ENCODE measurements at regions not wholly inside any gene's neighbourhood (a gene's known extent, or its start where the extent isn't known, plus 50 kb on each side); places are given as distances from the start of the nearest gene placed in this dataset.
"Not testable (repeated sequence)": the region's sequence is repeated elsewhere in the genome, so short reads cannot be mapped to it uniquely, and the experiment has no call there.

- DNase-seq (ENCODE audit: low read depth): no peak
- H3K4me3 ChIP-seq (ENCODE audit: low read depth, low read length): no peak overlapping the region
These were observed 708.5 kb upstream of the RAG2 start for GRCh38 chr11:37306563-37306962.

DNA sequence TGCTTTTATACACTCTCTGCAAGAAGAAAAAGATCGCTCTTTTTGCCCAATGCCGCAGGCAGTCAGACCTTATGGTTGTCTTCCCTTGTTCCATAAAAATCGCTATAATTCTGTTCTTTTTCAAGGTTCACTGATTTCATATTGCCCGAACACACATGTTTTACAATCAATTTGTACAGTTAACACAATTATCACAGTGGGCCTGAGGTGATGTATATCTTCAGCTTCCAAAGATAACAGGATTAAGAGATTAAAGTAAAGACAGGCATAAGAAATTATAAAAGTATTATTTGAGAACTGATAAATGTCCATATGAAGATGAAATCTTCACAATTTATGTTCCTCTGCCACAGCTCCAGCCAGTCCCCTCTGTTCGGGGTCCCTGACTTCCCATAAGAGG lies 703.4 kb upstream of the RAG2 start:
- DNase-seq (ENCODE audit: low read depth): not testable (repeated sequence)

GRCh38 chr11:37298173-37298572 lies 700.1 kb upstream of the RAG2 start:
- H3K4me3 ChIP-seq (ENCODE audit: low read depth, low read length): no peak overlapping the region
- DNase-seq (ENCODE audit: low read depth): no peak

More for the DNA sequence above, 703.4 kb upstream of the RAG2 start:
- not testable (repeated sequence) for H3K4me3 ChIP-seq (ENCODE audit: low read depth, low read length)

- no peak for DNase-seq (ENCODE audit: low read depth)
- H3K4me3 ChIP-seq (ENCODE audit: low read depth, low read length): no peak overlapping the region
These were observed 688.9 kb upstream of the RAG2 start for GRCh38 chr11:37286890-37287289.

- no peak overlapping the region for H3K4me3 ChIP-seq (ENCODE audit: low read depth, low read length)
- DNase-seq (ENCODE audit: low read depth): no peak
These were observed 684.3 kb upstream of the RAG2 start for GRCh38 chr11:37282367-37282766.

DNA sequence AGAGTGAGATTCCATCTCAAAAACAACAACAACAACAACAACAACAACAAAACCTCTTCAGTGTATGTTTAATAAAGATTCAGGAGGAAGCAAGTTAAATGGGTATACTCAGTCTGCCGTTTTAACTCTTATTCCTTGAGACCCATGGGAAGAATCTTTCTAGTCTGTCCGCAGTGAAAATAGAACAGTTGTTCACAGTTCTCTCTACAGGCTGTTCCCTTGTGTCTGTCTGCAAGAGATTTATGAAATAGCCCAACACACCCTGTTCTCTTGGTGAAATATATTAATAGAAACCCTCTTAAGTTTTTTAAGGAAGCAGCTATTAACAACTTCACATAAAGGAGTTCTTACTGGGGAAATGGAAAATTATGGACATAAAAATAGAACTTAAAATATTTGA lies 682.2 kb upstream of the RAG2 start:
- DNase-seq (ENCODE audit: low read depth): no peak
- no peak overlapping the region for H3K4me3 ChIP-seq (ENCODE audit: low read depth, low read length)

- no peak for DNase-seq (ENCODE audit: low read depth)
- H3K4me3 ChIP-seq (ENCODE audit: low read depth, low read length): no peak overlapping the region
These were observed 679.9 kb upstream of the RAG2 start for GRCh38 chr11:37277896-37278465.

- H3K4me3 ChIP-seq (ENCODE audit: low read depth, low read length): no peak overlapping the region
- DNase-seq (ENCODE audit: low read depth): no peak
These were observed 666.7 kb upstream of the RAG2 start for GRCh38 chr11:37264783-37265182.

DNA sequence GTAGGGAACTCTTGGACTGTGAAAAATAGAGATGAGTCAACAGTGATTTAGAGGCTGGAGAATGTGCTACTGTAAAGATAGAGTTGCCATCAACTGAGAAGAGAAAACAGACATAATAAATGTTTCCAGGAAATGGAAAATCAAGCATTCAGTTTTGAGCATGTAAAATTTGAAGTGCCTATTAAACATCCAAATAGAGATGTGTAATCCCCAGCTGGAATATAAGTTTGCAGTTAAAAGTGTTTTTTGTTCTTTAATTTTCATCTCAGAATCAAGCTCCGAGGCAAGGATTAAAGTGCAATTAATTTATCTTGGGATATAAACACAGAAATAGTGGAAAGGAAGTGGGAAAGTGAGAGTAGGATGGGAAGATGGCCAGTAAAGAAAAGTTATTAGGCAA lies 666.0 kb upstream of the RAG2 start:
- no peak for DNase-seq (ENCODE audit: low read depth)
- H3K4me3 ChIP-seq (ENCODE audit: low read depth, low read length): no peak overlapping the region

DNA sequence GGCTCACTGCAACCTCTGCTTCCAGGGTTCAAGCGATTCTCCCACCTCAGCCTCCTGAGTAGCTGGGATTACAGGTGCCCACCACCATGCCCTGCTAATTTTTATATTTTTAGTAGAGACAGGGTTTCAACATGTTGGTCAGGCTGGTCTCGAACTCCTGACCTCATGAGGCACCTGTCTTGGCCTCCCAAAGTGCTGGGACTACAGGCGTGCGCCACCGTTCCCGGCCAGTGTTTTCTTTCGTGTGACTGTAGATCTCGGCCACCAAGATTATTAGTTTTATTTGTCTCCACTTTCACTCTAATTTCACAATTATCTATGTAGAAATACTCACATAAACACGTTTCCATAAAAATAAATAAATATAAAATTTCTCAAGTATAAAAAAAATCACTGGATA lies 665.4 kb upstream of the RAG2 start:
- not testable (repeated sequence) for DNase-seq (ENCODE audit: low read depth); H3K4me3 ChIP-seq (ENCODE audit: low read depth, low read length)

GRCh38 chr11:37259734-37260133 lies 661.7 kb upstream of the RAG2 start:
- no peak overlapping the region for H3K4me3 ChIP-seq (ENCODE audit: low read depth, low read length)
- DNase-seq (ENCODE audit: low read depth): no peak

GRCh38 chr11:37248145-37248544 lies 650.1 kb upstream of the RAG2 start:
- no peak for DNase-seq (ENCODE audit: low read depth)
- H3K4me3 ChIP-seq (ENCODE audit: low read depth, low read length): no peak overlapping the region

DNA sequence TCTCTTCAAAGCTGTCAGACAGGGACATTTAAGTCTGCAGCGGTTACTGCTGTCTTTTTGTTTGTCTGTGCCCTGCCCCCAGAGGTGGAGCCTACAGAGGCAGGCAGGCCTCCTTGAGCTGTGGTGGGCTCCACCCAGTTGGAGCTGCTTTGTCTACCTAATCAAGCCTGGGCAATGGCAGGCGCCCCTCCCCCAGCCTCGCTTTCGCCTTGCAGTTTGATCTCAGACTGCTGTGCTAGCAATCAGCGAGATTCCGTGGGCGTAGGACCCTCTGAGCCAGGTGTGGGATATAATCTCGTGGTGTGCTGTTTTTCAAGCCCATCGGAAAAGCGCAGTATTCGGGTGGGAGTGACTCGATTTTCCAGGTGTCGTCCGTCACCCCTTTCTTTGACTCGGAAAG lies 648.1 kb upstream of the RAG2 start:
- not testable (repeated sequence) for DNase-seq (ENCODE audit: low read depth); H3K4me3 ChIP-seq (ENCODE audit: low read depth, low read length)

GRCh38 chr11:37230865-37231264 lies 632.8 kb upstream of the RAG2 start:
- DNase-seq (ENCODE audit: low read depth): no peak
- no peak overlapping the region for H3K4me3 ChIP-seq (ENCODE audit: low read depth, low read length)

GRCh38 chr11:37223962-37224361 lies 625.9 kb upstream of the RAG2 start:
- DNase-seq (ENCODE audit: low read depth): no peak

DNA sequence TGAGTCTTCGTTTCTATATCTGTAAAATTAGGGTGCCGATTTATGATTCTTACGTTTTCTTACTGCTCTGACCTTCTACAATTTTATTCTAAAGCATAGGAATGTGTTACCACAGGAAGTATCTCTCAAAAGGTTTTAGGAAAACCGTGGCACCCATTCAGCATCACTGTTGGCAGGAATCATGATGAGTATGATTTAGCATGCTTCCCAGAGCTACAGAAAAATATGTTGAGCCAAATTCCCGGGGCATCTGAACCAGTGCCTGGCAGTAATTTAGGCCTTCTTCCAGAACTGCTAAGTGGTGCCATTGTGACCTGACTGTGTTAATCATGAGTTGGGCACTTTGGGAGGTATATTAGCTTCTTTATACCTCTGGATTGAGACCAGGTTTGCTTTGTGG lies 605.0 kb upstream of the RAG2 start:
- DNase-seq (ENCODE audit: low read depth): no peak
- no peak overlapping the region for H3K4me3 ChIP-seq (ENCODE audit: low read depth, low read length)

More at GRCh38 chr11:37223962-37224361, 625.9 kb upstream of the RAG2 start:
- H3K4me3 ChIP-seq (ENCODE audit: low read depth, low read length): no peak overlapping the region

GRCh38 chr11:37199082-37199481 lies 601.0 kb upstream of the RAG2 start:
- H3K4me3 ChIP-seq (ENCODE audit: low read depth, low read length): no peak overlapping the region
- no peak for DNase-seq (ENCODE audit: low read depth)

DNA sequence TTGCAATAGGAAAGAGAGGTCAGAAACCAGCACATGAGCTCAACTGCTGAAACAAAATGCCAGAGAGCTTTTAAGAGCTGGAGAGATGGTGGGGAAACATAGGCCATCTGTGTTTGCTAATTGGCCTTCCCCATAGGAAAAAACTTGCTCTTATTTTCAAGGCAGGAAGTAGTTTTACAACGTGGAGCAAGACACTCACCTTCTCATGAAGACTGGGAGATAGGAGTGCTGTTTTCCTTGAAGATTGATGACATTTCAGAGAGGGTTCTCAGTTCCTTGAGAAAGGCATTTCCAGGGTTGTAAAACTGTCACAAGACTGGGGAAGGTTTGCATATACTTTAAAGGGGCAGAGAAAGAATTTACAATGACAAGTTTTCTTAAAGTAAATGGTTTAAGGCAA lies 586.3 kb upstream of the RAG2 start:
- no peak for DNase-seq (ENCODE audit: low read depth)
- H3K4me3 ChIP-seq (ENCODE audit: low read depth, low read length): no peak overlapping the region

DNA sequence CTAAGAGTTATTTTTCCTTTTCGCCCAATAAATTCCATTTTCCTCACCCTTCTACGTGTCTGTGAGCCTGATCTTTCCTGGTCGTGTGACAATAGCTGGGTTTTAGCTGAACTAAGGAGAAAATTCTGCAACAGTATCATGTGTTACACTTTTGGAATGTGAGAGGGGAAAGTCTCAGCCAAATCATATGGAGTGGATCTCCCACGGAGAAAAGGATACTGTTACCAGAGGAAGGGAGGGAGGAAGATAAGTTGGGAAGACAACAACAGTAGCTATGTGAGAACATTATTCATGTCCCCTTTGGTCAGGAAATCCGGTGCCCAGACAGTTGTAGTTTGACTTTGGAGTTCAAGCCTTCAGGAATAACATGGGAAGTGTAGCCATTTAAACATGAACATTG lies 584.0 kb upstream of the RAG2 start:
- H3K4me3 ChIP-seq (ENCODE audit: low read depth, low read length): no peak overlapping the region
- DNase-seq (ENCODE audit: low read depth): no peak

- DNase-seq (ENCODE audit: low read depth): no peak
These were observed 579.7 kb upstream of the RAG2 start for GRCh38 chr11:37177721-37178120.

DNA sequence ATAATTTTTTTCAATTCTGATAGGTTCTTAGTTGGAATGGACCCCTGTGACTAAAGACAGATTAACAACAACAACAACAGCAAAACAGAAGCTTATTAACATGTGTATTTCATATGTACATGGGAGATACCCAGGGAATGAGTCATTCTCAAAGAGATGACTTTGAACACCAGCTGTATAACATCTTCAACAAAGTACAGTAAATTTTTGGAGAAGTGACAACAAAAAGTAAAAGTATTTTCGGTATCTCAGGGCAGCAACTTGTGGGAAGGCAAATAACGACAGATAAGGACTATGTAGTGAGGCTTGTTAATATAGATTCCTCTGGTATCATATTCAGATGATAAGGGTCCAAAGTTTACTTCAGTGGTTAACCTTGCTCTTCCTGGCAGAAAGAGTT lies 573.4 kb upstream of the RAG2 start:
- DNase-seq (ENCODE audit: low read depth): no peak

More at GRCh38 chr11:37177721-37178120, 579.7 kb upstream of the RAG2 start:
- no peak overlapping the region for H3K4me3 ChIP-seq (ENCODE audit: low read depth, low read length)

GRCh38 chr11:37170311-37170710 lies 572.3 kb upstream of the RAG2 start:
- no peak overlapping the region for H3K4me3 ChIP-seq (ENCODE audit: low read depth, low read length)

More for the DNA sequence above, 573.4 kb upstream of the RAG2 start:
- H3K4me3 ChIP-seq (ENCODE audit: low read depth, low read length): no peak overlapping the region

More at GRCh38 chr11:37170311-37170710, 572.3 kb upstream of the RAG2 start:
- DNase-seq (ENCODE audit: low read depth): no peak
